ENCODE measurements at regions not wholly inside any gene's neighbourhood (a gene's known extent, or its start where the extent isn't known, plus 50 kb on each side); places are given as distances from the start of the nearest gene placed in this dataset.

DNA sequence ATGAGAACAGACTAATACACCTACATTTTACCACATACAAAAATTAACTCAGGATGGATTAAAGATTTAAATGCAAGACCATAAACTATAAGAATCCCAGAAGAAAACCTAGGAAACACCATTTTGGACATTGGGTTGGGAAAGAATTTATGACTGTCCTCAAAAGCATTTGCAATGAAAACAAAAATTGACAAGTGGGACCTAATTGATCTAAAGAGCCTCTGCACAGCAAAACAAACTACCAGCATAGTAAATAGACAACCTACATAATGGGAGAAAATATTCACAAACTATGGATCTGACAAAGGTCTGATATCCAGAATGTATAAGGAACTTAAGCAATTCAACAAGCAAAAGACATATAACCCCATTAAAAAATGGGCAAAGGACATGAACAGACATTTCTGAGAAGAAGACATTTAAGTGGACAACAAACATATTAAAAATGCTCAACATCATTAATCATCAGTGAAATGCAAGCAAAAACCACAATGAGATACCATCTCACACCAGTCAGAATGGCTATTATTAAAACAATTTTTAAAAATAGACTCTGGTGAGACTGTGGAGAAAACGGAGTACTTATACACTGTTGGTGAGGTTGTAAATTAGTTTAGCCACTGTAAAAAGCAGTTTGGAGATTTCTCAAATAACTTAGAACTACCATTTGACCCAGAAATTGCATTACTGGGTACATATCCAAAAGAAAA, 221.7 kb upstream of the DIPK2B start:
- H2BK20ac ChIP-seq (ENCODE audit: low read depth, low read length): no peak overlapping the region
- H2AK5ac ChIP-seq (ENCODE audit: low read depth, low read length): no peak overlapping the region
- no peak overlapping the region for H3K56ac ChIP-seq (ENCODE audit: extremely low read depth, insufficient read depth, low read length)
- no peak overlapping the region for H4K8ac ChIP-seq (ENCODE audit: low read depth in 2 of 2, low read length in 2 of 2)
- no peak overlapping the region for H2AFZ ChIP-seq (replicated peaks; ENCODE audit: low read length, poor library complexity)
- H3K27ac ChIP-seq (ENCODE audit: insufficient read depth, low read length): no peak overlapping the region
- no peak overlapping the region for H3K23ac ChIP-seq (ENCODE audit: low read depth, low read length)
- ChIA-PET CTCF (no interaction called here), POLR2A (ENCODE audit: unreplicated experiment) (no interaction called here)
- no peak overlapping the region for H3K18ac ChIP-seq (ENCODE audit: low read depth, low read length)
- no peaks in the 10 kb centered on the region for H3K9me1 ChIP-seq (ENCODE audit: insufficient read depth, low read length)
- no peaks in the 10 kb centered on the region for H3K36me3 ChIP-seq (ENCODE audit: control insufficient read depth, insufficient read depth, low read length)
- H3K4me1 ChIP-seq (ENCODE audit: control insufficient read depth, insufficient read depth, low read length): no peaks in the 10 kb centered on the region
- no peak overlapping the region for H4K91ac ChIP-seq (ENCODE audit: insufficient read depth, low read depth, low read length)
- no CpG with 5 or more reads among the region's 1 CpG for WGBS, 2 experiments (ENCODE audit: extremely low coverage in 2 of 2, insufficient read length in 1 of 2)
- H3K27me3 ChIP-seq (ENCODE audit: control insufficient read depth, insufficient read depth, low read length): peaks cover 2% of the 10 kb centered on the region; the same call in 1 of the 2 replicates
- no peak overlapping the region for H3K4me2 ChIP-seq (ENCODE audit: low read depth, low read length)
- no peak overlapping the region for H2BK120ac ChIP-seq (ENCODE audit: low read depth, low read length)
- H4K20me1 ChIP-seq (ENCODE audit: insufficient read depth, low read length): no peaks in the 10 kb centered on the region
- in situ Hi-C loops (cut with MboI; ENCODE audit: low sequenced_read_pairs) (no loop called here), dilution Hi-C loops (cut with HindIII; ENCODE audit: low sequenced_read_pairs, unreplicated experiment) (no loop called here), intact Hi-C loops (cut with micrococcal nuclease) (no loop called here)
- no TSS peak for BruUV-seq (replicated peaks)
- TF ChIP-seq POLR2A (IDR thresholded peaks at IDR 0.05; ENCODE audit: low read depth, low read length) (no peak), BHLHE40 (IDR thresholded peaks at IDR 0.05; ENCODE audit: low read depth, low read length) (no peak), SMC3 (IDR thresholded peaks at IDR 0.05; ENCODE audit: low read depth, low read length) (no peak), RAD21 (IDR thresholded peaks at IDR 0.05; ENCODE audit: low read length) (no peak), CHD1 (IDR thresholded peaks at IDR 0.05; ENCODE audit: low read depth, low read length) (no peak), RCOR1 (IDR thresholded peaks at IDR 0.05; ENCODE audit: insufficient replicate concordance, low read length) (no peak), CEBPB (IDR thresholded peaks at IDR 0.05; ENCODE audit: low read depth, low read length) (no peak), MAFK (IDR thresholded peaks at IDR 0.05; ENCODE audit: low read depth, low read length) (no peak)
- TF ChIP-seq, protein P1, sequence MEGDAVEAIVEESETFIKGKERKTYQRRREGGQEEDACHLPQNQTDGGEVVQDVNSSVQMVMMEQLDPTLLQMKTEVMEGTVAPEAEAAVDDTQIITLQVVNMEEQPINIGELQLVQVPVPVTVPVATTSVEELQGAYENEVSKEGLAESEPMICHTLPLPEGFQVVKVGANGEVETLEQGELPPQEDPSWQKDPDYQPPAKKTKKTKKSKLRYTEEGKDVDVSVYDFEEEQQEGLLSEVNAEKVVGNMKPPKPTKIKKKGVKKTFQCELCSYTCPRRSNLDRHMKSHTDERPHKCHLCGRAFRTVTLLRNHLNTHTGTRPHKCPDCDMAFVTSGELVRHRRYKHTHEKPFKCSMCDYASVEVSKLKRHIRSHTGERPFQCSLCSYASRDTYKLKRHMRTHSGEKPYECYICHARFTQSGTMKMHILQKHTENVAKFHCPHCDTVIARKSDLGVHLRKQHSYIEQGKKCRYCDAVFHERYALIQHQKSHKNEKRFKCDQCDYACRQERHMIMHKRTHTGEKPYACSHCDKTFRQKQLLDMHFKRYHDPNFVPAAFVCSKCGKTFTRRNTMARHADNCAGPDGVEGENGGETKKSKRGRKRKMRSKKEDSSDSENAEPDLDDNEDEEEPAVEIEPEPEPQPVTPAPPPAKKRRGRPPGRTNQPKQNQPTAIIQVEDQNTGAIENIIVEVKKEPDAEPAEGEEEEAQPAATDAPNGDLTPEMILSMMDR (conservative IDR thresholded peaks at IDR 0.05; ENCODE audit: low read depth, low read length): no peak
- TF ChIP-seq, protein P2, sequence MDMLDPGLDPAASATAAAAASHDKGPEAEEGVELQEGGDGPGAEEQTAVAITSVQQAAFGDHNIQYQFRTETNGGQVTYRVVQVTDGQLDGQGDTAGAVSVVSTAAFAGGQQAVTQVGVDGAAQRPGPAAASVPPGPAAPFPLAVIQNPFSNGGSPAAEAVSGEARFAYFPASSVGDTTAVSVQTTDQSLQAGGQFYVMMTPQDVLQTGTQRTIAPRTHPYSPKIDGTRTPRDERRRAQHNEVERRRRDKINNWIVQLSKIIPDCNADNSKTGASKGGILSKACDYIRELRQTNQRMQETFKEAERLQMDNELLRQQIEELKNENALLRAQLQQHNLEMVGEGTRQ (IDR thresholded peaks at IDR 0.05; ENCODE audit: low read depth, low read length): no peak
- no peak overlapping the region for H3K4me3 ChIP-seq (ENCODE audit: insufficient read depth, low read depth, low read length)
- H3K9me3 ChIP-seq (ENCODE audit: control insufficient read depth, insufficient read depth, low read length): no peaks in the 10 kb centered on the region; the same call in 1 of the 2 replicates
- H4K5ac ChIP-seq (ENCODE audit: low read depth, low read length): no peak overlapping the region
- no peak overlapping the region for H3K14ac ChIP-seq (replicated peaks; ENCODE audit: low read depth, low read length)
- H3K79me1 ChIP-seq (ENCODE audit: low read depth in 1 of 2, low read length in 2 of 2): no peaks in the 10 kb centered on the region
- no peak overlapping the region for H2BK15ac ChIP-seq (ENCODE audit: low read depth, low read length)
- ATAC-seq (ENCODE audit: low read depth) (no peak; the same call in 1 of the 2 replicates), DNase-seq (no peak)
- H2BK5ac ChIP-seq (ENCODE audit: low read depth, low read length, poor library complexity, severe bottlenecking): no peak overlapping the region
- H3K4ac ChIP-seq (ENCODE audit: low read depth, low read length): no peak overlapping the region
- no peak overlapping the region for H2AK9ac ChIP-seq (replicated peaks; ENCODE audit: low read depth, low read length, poor library complexity)
- H3K9ac ChIP-seq (ENCODE audit: low read depth, low read length): no peak overlapping the region

All from IMR-90 (cell line).